GM19240 (cell line): ENCODE measurements at regions not wholly inside any gene's neighbourhood (a gene's known extent, or its start where the extent isn't known, plus 50 kb on each side); places are given as distances from the start of the nearest gene placed in this dataset.

Source experiments
- DNase-seq: peaks from one replicate; pipeline ENCODE4 v3.0.0; 2011; ENCODE audit warnings: low spot score; ENCODE audit not compliant: insufficient read length

DNA sequence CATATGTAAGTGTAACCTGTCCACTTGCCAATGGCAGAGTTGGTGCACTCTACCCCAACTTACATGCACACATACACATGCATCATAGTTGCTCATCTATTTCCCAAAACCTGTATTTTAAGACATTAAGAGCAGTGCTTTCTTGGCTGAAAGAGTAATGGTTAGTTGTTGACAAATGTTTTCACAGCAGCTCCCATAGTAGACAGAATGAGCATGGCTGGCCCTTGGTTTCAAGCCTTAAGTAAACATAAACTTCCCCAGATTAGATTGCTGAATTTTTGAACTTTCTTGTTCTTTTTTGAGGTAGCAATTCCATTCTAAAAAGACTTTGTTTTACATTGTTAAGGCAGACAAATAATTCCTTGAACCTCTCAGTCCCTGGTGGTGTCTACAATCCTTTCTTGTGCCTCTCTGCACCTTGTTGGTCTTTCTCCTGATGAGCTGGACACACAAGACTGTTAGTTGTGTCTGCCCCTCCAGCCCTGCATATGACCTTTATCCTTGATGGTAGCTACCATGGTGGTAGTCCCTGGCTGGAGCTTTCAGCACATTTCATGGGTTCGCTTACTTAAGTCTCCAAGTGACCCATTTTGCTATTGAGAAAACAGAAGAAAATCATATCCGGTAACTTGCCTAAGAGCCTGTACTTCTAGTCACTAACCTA is 580.1 kb upstream of the ID2 start:
- DNase-seq, result no peak

DNA sequence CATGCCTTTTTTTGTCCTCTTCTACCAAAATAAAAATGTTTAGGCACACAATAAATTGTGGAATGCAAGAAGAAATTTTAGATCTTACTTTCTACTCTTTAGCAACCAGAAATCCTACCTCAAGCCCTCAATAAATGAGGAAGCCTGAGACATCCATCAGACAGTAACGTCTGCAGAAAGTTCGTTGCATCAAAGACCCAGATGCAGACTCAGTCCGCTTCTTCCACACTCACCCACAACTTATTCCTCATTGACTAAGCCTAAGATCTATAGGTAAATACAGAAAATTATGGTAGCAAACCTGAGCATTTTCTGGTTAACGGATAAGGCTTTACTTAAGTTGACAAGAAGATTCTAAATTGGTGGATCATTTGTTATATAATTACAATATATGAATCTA is 579.4 kb upstream of the ID2 start:
- no peak for DNase-seq

DNA sequence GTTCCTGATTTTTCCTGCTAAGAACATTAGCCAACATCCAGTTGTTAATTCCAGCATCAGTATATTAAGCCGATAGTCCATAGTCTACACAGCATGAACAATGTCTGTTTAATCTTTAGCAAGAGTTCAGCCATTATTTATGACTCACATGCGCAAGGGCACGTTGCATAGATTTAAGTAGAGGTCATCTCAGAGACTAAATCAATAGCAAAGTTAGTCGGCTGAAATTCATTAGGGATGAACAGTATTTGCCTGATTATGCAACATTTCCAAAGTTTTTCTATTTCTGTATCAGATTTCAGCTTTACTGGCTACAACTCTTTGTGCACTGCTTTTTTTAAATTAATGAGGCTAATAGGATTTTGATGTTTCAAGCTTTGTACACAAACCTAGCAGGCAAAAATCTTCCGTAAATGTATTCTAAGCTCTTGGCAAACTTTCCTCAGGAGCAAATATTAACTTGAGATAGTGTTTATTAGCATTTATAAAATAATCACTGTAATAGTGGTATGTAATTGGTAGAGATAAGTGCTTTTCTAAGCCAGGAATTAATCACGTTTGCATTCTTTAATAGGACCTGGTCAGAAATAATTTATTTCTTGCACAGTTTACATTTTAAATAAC is 578.7 kb upstream of the ID2 start:
- DNase-seq, result no peak

DNA sequence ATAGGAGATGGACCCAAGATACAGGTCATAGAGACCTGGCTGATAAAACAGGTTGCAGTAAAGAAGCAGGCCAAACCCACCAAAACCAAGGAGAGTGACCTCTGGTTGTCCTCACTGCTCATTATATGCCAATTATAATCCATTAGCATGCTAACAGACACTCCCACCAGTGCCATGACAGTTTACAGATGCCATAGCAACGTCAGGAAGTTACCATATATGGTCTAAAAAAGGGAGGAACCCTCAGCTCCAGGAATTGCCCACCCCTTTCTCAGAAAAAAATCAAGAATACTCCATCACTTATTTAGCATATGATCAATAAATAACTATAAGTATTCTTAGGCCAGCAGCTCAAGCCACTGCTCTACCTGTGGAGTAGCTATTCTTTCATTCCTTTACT is 574.7 kb upstream of the ID2 start:
- DNase-seq, result no peak

DNA sequence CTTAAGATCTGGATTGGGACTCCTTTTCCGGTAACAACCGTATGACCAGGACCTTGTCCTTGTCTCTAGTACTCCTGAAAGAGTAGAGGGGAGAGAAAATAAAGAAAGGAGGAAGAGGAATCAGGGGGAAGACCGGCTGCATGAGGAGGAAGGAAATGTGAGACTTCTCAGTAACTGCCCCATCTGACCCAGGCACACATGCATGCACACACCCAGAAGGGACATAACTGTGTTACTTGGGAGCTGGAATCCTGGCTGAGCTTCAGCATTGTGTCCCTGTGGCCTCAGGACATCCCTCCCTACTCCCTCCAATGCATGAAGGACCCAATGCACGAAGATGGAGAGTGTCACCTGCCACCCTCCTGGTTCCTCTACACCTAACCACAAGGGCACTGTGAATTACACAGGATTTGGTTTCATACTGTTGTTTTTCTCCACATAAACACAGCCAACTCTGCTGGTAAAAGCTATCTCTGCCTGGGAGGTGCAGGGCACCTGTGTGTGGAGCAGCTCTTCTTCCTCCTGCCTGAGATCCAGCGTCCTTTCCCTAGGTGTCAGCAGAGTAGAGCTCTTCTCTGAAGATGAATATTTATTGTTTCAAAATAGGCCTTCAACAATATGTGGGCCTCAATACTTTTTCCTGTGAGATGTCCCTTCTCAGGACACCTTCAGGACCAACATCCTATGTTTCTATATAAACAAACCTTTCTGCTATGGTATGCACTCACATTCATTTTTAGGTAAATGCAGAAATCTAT is 574.1 kb upstream of the ID2 start:
- no peak for DNase-seq

DNA sequence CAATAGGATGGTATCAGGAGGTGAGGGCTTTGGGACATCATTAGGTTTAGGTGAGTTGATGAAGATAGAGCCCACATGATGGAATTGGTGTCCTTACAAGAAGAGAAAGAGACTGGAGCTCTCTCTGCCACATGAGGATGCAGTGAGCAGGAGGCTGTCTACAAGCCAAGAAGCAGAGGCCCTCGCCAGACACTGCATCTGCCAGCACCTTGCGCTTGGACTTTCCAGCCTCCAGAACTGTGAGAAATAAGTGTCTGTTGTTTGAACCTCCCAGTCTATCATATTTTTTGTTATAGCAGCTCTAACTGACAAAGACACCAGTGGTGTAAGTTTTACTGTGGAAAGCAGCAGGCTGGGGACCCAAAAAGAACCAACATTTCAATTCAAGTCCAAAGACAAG is 571.1 kb upstream of the ID2 start:
- DNase-seq, result no peak

DNA sequence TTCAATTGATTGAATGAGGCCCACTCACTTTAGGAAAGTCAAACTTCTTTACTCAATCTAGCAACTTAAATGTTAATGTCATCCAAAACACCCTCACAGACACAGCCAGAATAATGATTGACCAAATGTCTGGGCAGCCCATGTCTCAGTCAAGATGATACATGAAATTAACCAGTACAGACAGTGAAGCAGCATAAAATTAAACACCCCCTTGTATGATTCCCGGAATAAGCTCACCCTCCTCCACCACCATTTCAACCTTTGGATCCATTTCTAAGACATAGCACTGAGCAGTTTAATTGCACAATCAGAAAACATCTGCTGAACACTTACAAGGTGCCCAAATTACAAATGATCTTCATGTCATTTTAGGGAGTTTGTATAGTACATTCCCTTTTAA is 570.7 kb upstream of the ID2 start:
- DNase-seq, result no peak

DNA sequence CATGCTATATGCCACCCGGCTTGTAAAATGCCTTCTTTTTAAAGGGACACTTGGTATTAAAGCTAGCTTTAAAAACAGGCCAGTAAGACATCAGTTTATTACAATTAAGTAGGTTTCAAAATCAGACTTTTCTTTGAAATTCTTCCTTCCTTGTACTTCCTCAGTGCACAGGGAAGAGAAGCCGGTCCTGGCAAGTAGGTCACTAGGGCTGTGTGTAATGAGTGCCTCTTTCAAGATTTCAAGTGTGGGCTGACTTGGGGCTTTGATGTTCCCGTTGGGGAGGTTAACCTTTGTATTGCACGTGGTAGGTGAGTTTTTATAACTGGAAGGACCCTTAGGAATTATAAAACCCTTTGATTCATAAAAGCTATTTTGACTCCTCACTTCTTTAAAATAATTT is 566.4 kb upstream of the ID2 start:
- DNase-seq, result no peak

DNA sequence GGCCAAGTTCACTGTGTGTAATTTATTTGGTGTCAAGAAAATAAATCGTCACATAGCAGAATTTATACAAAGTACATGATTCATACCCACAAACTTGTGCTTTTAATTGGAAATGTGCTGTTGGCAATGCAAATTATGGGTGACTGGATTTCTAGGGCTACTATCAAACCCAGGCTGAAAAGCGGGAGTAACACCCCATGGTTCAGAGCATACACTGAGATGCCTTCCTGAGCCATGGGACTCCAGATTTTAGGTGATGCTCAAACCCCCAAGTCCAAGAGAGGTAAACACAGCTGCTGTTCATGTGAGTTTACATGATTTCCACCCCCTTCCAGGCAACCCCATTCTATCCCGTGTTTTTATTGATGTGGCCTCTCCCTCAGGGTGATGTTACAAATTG is 565.9 kb upstream of the ID2 start:
- DNase-seq, result no peak

DNA sequence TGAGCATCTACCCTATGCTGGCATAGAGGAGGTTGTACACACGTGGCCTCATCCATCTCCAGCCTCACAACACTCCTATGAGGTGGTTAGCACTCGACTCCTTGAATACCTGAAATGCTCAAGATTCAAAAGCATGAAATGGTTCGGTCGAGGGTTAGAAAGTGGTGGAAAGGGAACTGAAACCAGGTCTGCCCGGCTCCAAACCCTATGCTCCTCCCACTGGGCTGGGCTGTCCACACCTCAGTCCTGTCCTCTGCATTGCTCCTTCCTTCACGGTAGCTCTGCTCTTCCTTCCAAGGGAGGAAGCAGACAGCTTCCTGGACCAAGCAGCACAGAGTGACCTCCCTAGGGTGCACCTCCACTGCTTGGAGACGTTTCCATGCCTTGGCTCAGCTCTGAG is 565.2 kb upstream of the ID2 start:
- DNase-seq, result peak; percentile 61

DNA sequence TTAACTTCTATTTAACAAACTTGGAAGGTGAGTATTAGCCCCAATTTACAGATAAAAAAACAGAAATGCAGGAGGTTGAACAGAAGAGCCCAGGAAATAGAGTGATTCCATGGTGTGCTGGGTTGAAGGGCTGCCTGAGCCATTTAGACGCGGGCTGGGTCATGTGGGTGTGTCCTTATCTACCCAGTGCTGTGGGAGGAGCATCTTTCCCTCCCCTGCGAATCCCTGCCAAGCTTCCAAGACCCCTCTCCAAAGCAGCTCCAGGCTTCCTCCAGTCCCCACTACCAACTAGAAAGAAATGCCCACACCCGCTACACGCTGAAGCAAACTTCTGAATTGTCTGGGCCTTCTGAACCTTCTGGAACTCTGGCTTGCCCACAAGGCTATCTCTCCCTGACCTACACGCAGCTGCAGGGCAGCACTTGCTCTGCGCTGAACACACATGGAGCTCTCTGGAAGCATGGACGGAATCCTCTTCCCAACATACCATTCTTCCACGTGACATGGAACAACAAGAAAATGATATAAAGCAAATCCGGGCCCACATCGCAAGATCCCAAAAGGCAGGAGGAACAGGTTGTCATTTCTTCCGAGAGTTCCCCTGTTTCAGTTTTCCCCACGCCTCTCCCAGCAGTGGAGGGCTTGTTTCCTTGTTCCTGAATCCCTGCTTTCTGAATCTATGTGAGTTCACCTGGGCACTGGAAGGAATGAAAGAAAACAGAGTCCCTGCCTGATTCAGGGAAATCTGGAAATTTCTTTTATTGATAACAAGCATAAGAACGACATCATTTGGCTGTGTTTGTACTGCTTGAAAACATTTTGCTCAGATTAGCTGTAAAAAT is 562.7 kb upstream of the ID2 start:
- no peak for DNase-seq

DNA sequence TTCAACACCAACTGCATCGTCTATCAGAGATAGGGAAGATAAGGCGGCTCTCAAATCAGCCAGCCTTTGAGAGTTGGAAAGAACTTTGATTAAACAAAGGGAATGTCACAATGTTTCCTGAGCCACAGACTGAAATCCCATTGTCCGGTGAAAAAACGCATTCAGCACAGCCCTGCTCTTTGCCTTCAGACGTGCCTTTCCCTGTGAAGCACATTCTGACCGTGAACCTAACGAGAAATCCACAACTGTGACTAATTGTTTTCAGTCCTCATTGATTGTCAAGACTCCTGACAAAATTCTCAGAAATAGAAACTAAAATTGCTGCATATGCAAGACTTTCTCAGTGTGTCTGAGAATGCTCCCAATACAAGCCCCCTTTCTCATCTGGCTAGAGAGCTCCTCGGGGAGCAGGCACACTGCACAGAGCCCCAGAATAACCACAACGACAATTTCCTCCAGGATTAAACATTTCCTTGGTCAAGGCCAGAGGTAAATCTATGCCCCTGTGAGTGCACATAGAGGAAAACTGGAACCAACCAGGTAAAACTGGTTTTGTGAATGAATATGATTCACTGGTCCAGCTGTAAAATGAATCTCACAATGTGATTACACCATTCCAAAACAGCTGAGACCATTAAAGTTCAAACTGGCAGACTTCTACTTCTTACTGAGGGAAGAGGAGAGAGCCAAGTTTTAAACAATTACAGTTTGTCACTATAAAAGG is 561.9 kb upstream of the ID2 start:
- DNase-seq, result no peak

DNA sequence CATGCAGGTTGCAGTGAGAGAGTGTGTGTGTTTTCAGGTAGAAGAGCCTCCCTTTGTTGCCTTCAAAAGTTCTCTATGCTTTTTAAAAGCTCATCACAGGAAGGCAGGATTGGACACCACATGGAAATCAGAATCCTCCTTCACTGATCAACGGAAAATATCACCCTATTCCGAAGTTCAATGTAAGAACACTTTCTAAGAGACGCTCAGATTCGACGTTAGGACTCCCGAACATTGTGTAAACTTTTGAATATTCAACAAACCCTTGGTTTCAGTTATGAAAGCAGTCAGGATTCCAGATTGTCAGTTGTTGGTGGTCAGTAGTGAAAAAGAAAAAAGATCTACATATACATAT is 561.4 kb upstream of the ID2 start:
- DNase-seq, result no peak

DNA sequence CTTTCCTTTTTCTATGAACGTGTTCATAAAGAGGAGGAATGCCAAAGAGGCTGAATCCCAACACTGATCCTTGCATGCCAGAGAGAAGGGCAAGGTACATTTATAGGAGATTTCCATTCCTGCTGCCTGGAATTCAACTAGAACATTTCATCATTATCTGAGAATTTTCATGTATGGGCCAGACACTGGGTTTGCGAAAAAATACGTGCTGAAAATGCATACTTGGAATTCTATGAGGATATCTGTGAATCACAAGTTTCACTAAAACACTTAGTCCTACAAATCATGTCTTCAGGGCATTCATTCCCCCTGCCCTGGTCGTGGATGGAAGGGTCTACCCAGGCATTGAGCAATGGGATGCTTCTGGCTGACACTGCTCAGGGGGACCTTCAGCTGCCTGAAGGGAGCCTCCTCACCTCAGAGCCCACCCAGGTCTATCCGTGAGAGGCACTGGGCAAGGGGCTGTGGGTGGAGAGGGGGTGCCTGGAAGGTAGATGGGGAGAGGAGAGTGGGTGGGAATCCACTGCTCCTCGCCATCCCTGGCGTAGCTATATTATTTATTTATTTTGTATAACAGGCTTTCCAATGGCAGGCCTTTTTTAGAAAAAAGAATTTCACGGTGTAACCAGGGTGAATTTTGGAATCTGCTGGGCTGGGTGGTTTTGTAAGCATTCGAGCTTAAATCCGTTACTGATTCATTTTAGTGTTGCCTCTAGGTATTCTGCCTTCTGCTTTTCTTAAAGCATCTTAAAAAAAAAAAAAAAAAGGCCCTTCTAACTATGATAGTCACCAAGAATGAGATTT is 560.6 kb upstream of the ID2 start:
- DNase-seq, result no peak

DNA sequence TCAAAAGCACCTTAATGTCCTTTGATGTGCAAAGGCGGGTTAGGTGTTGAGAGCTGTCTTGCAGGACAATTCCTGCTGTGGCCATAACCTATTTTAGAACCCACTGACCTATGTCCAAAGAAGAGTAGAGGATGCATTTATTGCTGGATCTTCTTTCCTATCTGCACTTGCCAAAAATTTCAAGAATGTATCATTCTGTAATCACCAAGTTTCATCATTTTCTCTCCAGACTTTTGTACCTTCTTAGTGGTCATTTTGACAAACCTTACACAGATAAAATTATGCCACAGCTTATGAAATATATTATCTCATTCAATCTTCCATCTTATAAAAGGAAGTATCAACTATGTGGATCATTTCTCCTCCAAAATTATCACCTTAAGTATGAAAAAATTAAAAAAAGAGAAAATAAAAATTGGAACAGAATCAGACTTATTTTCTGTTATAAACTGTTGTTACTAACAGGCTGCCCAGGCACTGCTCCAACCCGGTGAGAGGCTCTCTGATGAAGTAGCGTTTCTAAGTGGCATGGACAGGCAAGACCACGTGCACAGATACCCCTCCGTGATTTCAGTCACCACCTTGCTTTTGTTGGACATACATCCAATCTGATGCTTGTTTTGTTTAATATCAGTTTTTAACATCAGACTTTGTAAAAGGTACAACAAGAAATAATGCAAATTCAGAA is 559.9 kb upstream of the ID2 start:
- no peak for DNase-seq

DNA sequence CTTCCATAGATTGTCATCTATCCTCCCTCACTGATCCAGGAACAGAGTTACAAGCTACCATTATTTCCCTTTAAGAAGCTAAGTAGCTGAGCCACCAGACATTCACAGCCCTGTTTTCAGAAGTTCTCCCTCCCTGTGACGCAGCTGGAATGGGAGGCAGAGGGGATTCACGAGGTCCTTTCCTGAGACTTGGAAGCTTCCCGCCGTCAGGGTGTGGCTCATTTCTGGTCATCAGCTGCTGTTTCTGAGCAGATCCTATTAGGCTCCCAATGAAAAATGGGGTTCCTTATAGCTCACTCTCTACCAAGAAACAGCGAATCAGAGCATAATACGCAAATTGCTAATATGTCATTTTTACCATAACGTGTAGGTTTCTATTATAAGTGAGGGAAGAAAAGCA is 559.3 kb upstream of the ID2 start:
- no peak for DNase-seq

DNA sequence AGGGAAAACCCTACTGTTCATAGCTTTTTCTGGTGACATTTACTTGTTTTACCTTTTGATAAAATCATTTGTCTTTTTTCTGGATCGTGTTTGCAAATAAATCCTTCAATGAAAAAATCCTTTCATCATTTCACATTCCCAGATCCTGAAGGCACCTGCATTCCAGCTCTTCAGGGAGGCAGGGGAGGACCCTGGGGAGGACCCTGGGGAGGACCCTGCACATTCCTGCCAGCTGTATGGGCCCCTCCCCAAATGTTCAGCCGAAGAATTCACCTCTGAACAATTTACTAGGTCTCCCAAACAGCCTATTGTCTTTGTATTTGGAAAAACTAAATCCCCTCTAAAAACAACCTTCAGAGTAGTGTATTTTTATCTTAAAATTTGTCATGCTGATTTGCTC is 558.4 kb upstream of the ID2 start:
- no peak for DNase-seq

DNA sequence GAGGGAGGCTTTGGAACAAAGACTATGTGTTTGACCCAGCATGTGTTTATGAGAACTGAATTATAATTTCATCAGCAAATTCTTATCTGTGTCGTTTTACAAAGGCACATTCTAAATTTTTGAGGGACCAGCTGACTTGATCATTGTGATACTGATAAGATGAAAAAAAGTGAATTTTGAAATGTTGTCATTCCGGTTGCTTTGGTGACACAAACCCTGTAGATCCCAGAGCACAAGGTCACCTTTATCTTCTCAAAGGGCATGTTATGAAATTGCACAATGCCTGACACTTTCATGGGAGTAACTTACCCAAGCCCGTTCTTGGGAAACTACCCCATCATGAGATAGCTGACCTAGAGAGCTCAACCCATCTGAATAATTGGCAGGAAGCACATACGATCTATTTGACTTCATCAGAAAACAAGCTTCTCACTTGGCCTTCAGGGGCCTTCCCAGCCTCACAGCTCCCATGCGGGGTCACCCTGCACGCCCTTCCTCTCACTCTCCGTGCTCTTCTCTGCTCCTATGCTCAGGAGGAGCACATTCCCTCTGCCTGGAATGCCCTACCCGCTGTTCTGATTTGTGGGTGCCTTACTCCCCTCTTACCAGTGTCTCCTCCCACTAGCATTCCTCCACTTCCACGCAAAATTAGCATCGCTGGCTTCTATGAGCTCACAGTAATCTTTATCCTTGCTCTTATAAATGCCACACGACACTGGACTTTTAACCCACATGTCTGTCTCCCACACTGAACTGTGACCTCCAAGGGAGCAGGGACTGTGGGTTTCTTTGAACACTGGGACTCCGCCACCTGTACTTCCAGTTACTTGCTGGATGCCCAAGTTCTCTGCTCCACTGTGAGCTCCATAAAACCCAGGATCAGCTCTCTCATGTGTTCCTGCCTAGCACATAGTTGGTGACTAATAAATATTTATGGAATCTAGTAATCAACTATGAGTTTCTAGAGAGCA is 555.8 kb upstream of the ID2 start:
- DNase-seq, result no peak

DNA sequence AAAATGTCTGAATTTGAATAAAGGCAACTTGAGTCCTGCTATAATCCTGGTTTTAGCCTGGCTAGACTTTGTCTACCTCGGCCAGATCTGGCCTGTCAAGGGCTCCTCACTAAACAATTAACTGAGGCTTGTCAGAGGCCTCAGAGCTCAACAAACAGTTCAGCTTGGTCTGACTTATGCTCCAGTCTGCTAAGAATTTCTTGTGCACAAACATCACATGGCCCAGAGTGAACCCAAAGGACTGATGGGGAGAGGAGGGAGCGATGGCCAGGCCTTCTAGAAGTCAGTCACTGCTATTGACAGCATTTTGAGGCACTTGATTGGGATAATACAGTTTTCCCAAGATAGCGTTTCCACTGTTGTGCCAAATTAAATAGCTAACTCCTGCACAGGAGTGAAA is 555.1 kb upstream of the ID2 start:
- no peak for DNase-seq
